Activated T-cell treated with anti-CD3 and anti-CD28 coated beads, Interleukin-2, amount 50 U/mL, for 4 hours (primary cell): ENCODE measurements at regions not wholly inside any gene's neighbourhood (a gene's known extent, or its start where the extent isn't known, plus 50 kb on each side); places are given as distances from the start of the nearest gene placed in this dataset.
A peak's percentile ranks its signal among the peaks of the same experiment; 100 is the strongest.

Experiments
- ATAC-seq, 2 donors: fragments of 200-7000 bp; cut with Tn5 transposase; one replicate each; pipeline ENCODE4 v1.10.0; 2021
- DNase-seq: peaks from one replicate; pipeline ENCODE4 v3.0.0-alpha.2; 2020
- H3K27me3 Mint-ChIP-seq: one replicate; pipeline ENCODE4 v1.8.0; 2021; ENCODE audit warnings: low read depth, mixed read lengths
- H3K36me3 Mint-ChIP-seq: one replicate; pipeline ENCODE4 v1.8.0; 2022; ENCODE audit warnings: mixed read lengths; ENCODE audit not compliant: insufficient read depth
- H3K4me1 Mint-ChIP-seq: one replicate; pipeline ENCODE4 v1.8.0; 2021; ENCODE audit warnings: low read depth, mixed read lengths
- H3K4me3 Mint-ChIP-seq: one replicate; pipeline ENCODE4 v1.8.0; 2021; ENCODE audit warnings: mild to moderate bottlenecking, moderate library complexity, mixed read lengths
- H3K9me3 Mint-ChIP-seq: one replicate; pipeline ENCODE4 v1.8.0; 2021; ENCODE audit warnings: mixed read lengths

- DNase-seq (no peak), ATAC-seq (no peak)
- H3K4me1 Mint-ChIP-seq: no peaks in the 10 kb centered on the region
- H3K4me3 Mint-ChIP-seq: no peak overlapping the region
- no peaks in the 10 kb centered on the region for H3K36me3 Mint-ChIP-seq
- H3K27me3 Mint-ChIP-seq: peaks cover 4% of the 10 kb centered on the region
- no peaks in the 10 kb centered on the region for H3K9me3 Mint-ChIP-seq
Observed at GRCh38 chr5:42930934-42931333, 109.2 kb downstream of the ANXA2R start.

- DNase-seq: no peak
- H3K9me3 Mint-ChIP-seq: no peaks in the 10 kb centered on the region
- peaks cover 4% of the 10 kb centered on the region for H3K27me3 Mint-ChIP-seq
- no peak overlapping the region for H3K4me3 Mint-ChIP-seq
- H3K4me1 Mint-ChIP-seq: no peaks in the 10 kb centered on the region
- no peaks in the 10 kb centered on the region for H3K36me3 Mint-ChIP-seq
- ATAC-seq: no peak
Observed at GRCh38 chr5:42929871-42930270, 110.2 kb downstream of the ANXA2R start.

- H3K27me3 Mint-ChIP-seq: no peaks in the 10 kb centered on the region
- DNase-seq (no peak), ATAC-seq (no peak)
- H3K9me3 Mint-ChIP-seq: no peaks in the 10 kb centered on the region
- no peaks in the 10 kb centered on the region for H3K36me3 Mint-ChIP-seq
- H3K4me1 Mint-ChIP-seq: no peaks in the 10 kb centered on the region
- H3K4me3 Mint-ChIP-seq: no peak overlapping the region
Observed at GRCh38 chr5:42927730-42928129, 112.4 kb downstream of the ANXA2R start.

GRCh38 chr5:42924686-42925085 lies 113.0 kb upstream of the SELENOP start:
- Mint-ChIP-seq H3K27me3 (no peaks in the 10 kb centered on the region), H3K36me3 (no peaks in the 10 kb centered on the region), H3K4me1 (no peaks in the 10 kb centered on the region), H3K4me3 (no peak overlapping the region), H3K9me3 (no peaks in the 10 kb centered on the region)
- ATAC-seq (no peak), DNase-seq (no peak)

GRCh38 chr5:42924226-42924625 lies 112.5 kb upstream of the SELENOP start:
- Mint-ChIP-seq H3K36me3 (no peaks in the 10 kb centered on the region), H3K27me3 (no peaks in the 10 kb centered on the region), H3K4me1 (no peaks in the 10 kb centered on the region), H3K4me3 (no peak overlapping the region), H3K9me3 (no peaks in the 10 kb centered on the region)
- DNase-seq (no peak), ATAC-seq (no peak)

- Mint-ChIP-seq H3K4me1 (no peaks in the 10 kb centered on the region), H3K9me3 (no peaks in the 10 kb centered on the region), H3K27me3 (no peaks in the 10 kb centered on the region), H3K4me3 (no peak overlapping the region), H3K36me3 (no peaks in the 10 kb centered on the region)
- no peak for ATAC-seq
- DNase-seq: no peak
Observed at GRCh38 chr5:42923710-42924109, 112.0 kb upstream of the SELENOP start.

GRCh38 chr5:42919600-42919999 lies 107.9 kb upstream of the SELENOP start:
- ATAC-seq (no peak), DNase-seq (no peak)
- Mint-ChIP-seq H3K4me1 (no peaks in the 10 kb centered on the region), H3K36me3 (no peaks in the 10 kb centered on the region), H3K4me3 (no peak overlapping the region), H3K27me3 (no peaks in the 10 kb centered on the region), H3K9me3 (no peaks in the 10 kb centered on the region)

- DNase-seq: no peak
- Mint-ChIP-seq H3K4me1 (peaks cover 3% of the 10 kb centered on the region), H3K9me3 (no peaks in the 10 kb centered on the region), H3K27me3 (no peaks in the 10 kb centered on the region), H3K4me3 (no peak overlapping the region), H3K36me3 (no peaks in the 10 kb centered on the region)
- no peak for ATAC-seq
Observed at GRCh38 chr5:42915306-42915866, 103.7 kb upstream of the SELENOP start.

GRCh38 chr5:42912184-42912798 lies 100.6 kb upstream of the SELENOP start:
- H3K27me3 Mint-ChIP-seq: peaks cover 2% of the 10 kb centered on the region
- ATAC-seq: no peak
- H3K4me1 Mint-ChIP-seq: peaks cover 12% of the 10 kb centered on the region
- no peaks in the 10 kb centered on the region for H3K9me3 Mint-ChIP-seq
- no peaks in the 10 kb centered on the region for H3K36me3 Mint-ChIP-seq
- H3K4me3 Mint-ChIP-seq: no peak overlapping the region
- DNase-seq: peak; percentile 55

- H3K4me3 Mint-ChIP-seq: peak overlapping the region; percentile 82
- ATAC-seq (peak; percentile 93 to 94), DNase-seq (peak; percentile 89)
- H3K4me1 Mint-ChIP-seq: peaks cover 12% of the 10 kb centered on the region
- H3K9me3 Mint-ChIP-seq: no peaks in the 10 kb centered on the region
- no peaks in the 10 kb centered on the region for H3K36me3 Mint-ChIP-seq
- H3K27me3 Mint-ChIP-seq: peaks cover 12% of the 10 kb centered on the region
Observed at GRCh38 chr5:42908509-42909488, 97.1 kb upstream of the SELENOP start.

- peaks cover 12% of the 10 kb centered on the region for H3K27me3 Mint-ChIP-seq
- ATAC-seq: no peak
- no peaks in the 10 kb centered on the region for H3K9me3 Mint-ChIP-seq
- H3K4me1 Mint-ChIP-seq: peaks cover 12% of the 10 kb centered on the region
- H3K4me3 Mint-ChIP-seq: peak overlapping the region; percentile 82
- no peak for DNase-seq
- H3K36me3 Mint-ChIP-seq: no peaks in the 10 kb centered on the region
Observed at GRCh38 chr5:42908086-42908485, 96.4 kb upstream of the SELENOP start.

- no peak overlapping the region for H3K4me3 Mint-ChIP-seq
- H3K27me3 Mint-ChIP-seq: peaks cover 12% of the 10 kb centered on the region
- H3K36me3 Mint-ChIP-seq: no peaks in the 10 kb centered on the region
- no peak for ATAC-seq
- no peak for DNase-seq
- H3K9me3 Mint-ChIP-seq: no peaks in the 10 kb centered on the region
- peaks cover 10% of the 10 kb centered on the region for H3K4me1 Mint-ChIP-seq
Observed at GRCh38 chr5:42905827-42906226, 94.1 kb upstream of the SELENOP start.

GRCh38 chr5:42900734-42901133 lies 89.0 kb upstream of the SELENOP start:
- H3K9me3 Mint-ChIP-seq: no peaks in the 10 kb centered on the region
- H3K4me1 Mint-ChIP-seq: no peaks in the 10 kb centered on the region
- no peak for ATAC-seq
- H3K36me3 Mint-ChIP-seq: no peaks in the 10 kb centered on the region
- peaks cover 4% of the 10 kb centered on the region for H3K27me3 Mint-ChIP-seq
- H3K4me3 Mint-ChIP-seq: no peak overlapping the region
- DNase-seq: no peak

- H3K4me1 Mint-ChIP-seq: no peaks in the 10 kb centered on the region
- ATAC-seq (no peak), DNase-seq (no peak)
- peaks cover 5% of the 10 kb centered on the region for H3K27me3 Mint-ChIP-seq
- H3K36me3 Mint-ChIP-seq: no peaks in the 10 kb centered on the region
- H3K4me3 Mint-ChIP-seq: no peak overlapping the region
- H3K9me3 Mint-ChIP-seq: no peaks in the 10 kb centered on the region
Observed at GRCh38 chr5:42898760-42899159, 87.1 kb upstream of the SELENOP start.

- ATAC-seq (no peak), DNase-seq (no peak)
- Mint-ChIP-seq H3K36me3 (no peaks in the 10 kb centered on the region), H3K27me3 (peaks cover 5% of the 10 kb centered on the region), H3K4me3 (no peak overlapping the region), H3K4me1 (no peaks in the 10 kb centered on the region), H3K9me3 (no peaks in the 10 kb centered on the region)
Observed at GRCh38 chr5:42896523-42896922, 84.8 kb upstream of the SELENOP start.
